Stomach (tissue), 8 donors: ENCODE measurements at regions not wholly inside any gene's neighbourhood (a gene's known extent, or its start where the extent isn't known, plus 50 kb on each side); places are given as distances from the start of the nearest gene placed in this dataset.
"Not testable (repeated sequence)": the region's sequence is repeated elsewhere in the genome, so short reads cannot be mapped to it uniquely, and the experiment has no call there.

Experiments
- DNase-seq, 2 donors: peaks; one replicate each; pipeline versions ENCODE4 v3.0.0 to v3.0.0-alpha.2; 2013 to 2019
- H3K27ac ChIP-seq, 5 donors: fragments of 200-600 bp in 4 of 5; sonication (generic) in 4 of 5; one replicate each; pipeline ENCODE4 v1.5.1; 2013 to 2019; ENCODE audit warnings: mild to moderate bottlenecking in 1 of 5, moderate library complexity in 1 of 5
- H3K27me3 ChIP-seq, 3 donors: fragments of 200-600 bp; sonication (generic); one replicate each; pipeline ENCODE4 v1.5.1; 2017 to 2019; ENCODE audit warnings: mixed run types in 1 of 3
- H3K36me3 ChIP-seq, 4 donors: fragments of 200-600 bp; sonication (generic); 1 replicate in 3 of 4; 2 replicates in 1 of 4; pipeline ENCODE4 v1.5.1; 2016 to 2019
- H3K4me1 ChIP-seq, 4 donors: fragments of 200-600 bp; sonication (generic); one replicate each; pipeline ENCODE4 v1.5.1; 2016 to 2019
- H3K4me3 ChIP-seq, 4 donors: fragments of 200-600 bp; sonication (generic) in 3 of 4; one replicate each; pipeline ENCODE4 v1.5.1; 2016 to 2019; ENCODE audit warnings: mild to moderate bottlenecking in 1 of 4
- H3K9me3 ChIP-seq, 4 donors: fragments of 200-600 bp; sonication (generic); one replicate each; pipeline ENCODE4 v1.5.1; 2016 to 2019
- EP300 ChIP-seq: sonication (generic); formaldehyde crosslinking; IDR thresholded peaks from one replicate; pipeline ENCODE4 v1.6.1; 2017; ENCODE audit warnings: antibody characterized with exemption
- POLR2A ChIP-seq, 4 donors: fragments of 450-650 bp; IDR thresholded peaks; one replicate each; pipeline ENCODE4 v1.6.1; 2016; ENCODE audit warnings: antibody characterized with exemption in 4 of 4, control low read depth in 2 of 4, mild to moderate bottlenecking in 1 of 4, moderate library complexity in 1 of 4
- POLR2AphosphoS5 ChIP-seq, 3 donors: sonication (generic); formaldehyde crosslinking; IDR thresholded peaks; one replicate each; pipeline ENCODE4 v1.6.1; 2016; ENCODE audit warnings: antibody characterized with exemption in 3 of 3
- WGBS, 5 donors: extraction: QIAGEN DNeasy Blood & Tissue Kit in 3 of 5; methylation state at CpG; one replicate each; pipeline versions ENCODE4 v1.1.5 to v1.1.7; 2013 to 2018; 5-methylcytosine and 5-hydroxymethylcytosine counted together
- intact Hi-C: fragments of 100-400 bp; cut with DNase I; formaldehyde crosslinking; loops from one replicate; pipeline ENCODE4 v1.15.1; 2023; ENCODE audit warnings: low total_unique reads
- TF ChIP-seq, protein P1 (sequence below), 7 experiments: fragments of 450-650 bp in 4 of 7; fragments of 200-600 bp in 3 of 7; sonication (generic) in 3 of 7; IDR thresholded peaks; one replicate each; pipeline ENCODE4 v1.5.1; 2016 to 2019; ENCODE audit warnings: antibody characterized with exemption in 7 of 7, control low read depth in 2 of 7, mild to moderate bottlenecking in 1 of 7
- donor health status: healthy with polysubstance abuse.
- donor health status: Bipolar disorder and iron deficiency.
- donor health status: healthy.

- intact Hi-C loops = no loop called here
- Histone ChIP-seq H3K4me1 (no peaks in the 10 kb centered on the region), H3K27me3 (no peaks in the 10 kb centered on the region), H3K4me3 (no peak overlapping the region), H3K27ac (no peak overlapping the region), H3K36me3 (no peaks in the 10 kb centered on the region), H3K9me3 (no peaks in the 10 kb centered on the region)
- TF ChIP-seq POLR2AphosphoS5 (IDR thresholded peaks at IDR 0.05) = no peak
- TF ChIP-seq, protein P1, sequence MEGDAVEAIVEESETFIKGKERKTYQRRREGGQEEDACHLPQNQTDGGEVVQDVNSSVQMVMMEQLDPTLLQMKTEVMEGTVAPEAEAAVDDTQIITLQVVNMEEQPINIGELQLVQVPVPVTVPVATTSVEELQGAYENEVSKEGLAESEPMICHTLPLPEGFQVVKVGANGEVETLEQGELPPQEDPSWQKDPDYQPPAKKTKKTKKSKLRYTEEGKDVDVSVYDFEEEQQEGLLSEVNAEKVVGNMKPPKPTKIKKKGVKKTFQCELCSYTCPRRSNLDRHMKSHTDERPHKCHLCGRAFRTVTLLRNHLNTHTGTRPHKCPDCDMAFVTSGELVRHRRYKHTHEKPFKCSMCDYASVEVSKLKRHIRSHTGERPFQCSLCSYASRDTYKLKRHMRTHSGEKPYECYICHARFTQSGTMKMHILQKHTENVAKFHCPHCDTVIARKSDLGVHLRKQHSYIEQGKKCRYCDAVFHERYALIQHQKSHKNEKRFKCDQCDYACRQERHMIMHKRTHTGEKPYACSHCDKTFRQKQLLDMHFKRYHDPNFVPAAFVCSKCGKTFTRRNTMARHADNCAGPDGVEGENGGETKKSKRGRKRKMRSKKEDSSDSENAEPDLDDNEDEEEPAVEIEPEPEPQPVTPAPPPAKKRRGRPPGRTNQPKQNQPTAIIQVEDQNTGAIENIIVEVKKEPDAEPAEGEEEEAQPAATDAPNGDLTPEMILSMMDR (IDR thresholded peaks at IDR 0.05) = no peak
- no peak for TF ChIP-seq EP300
- TF ChIP-seq POLR2A (IDR thresholded peaks at IDR 0.05) = no peak
- WGBS, 5 donors = 78 to 88% (median 87%) methylated on average over 5 of the region's 5 CpGs
- no peak for DNase-seq
These were observed 143.1 kb downstream of the NR2F2 start for GRCh38 chr15:96473556-96473955.

GRCh38 chr15:96474231-96474664 is 143.7 kb downstream of the NR2F2 start:
- H3K36me3 ChIP-seq = no peaks in the 10 kb centered on the region
- intact Hi-C loops = no loop called here
- no peak overlapping the region for H3K27ac ChIP-seq
- 67 to 95% (median 88%) methylated on average over 5 of the region's 5 CpGs for WGBS, 5 donors
- H3K9me3 ChIP-seq = no peaks in the 10 kb centered on the region
- H3K27me3 ChIP-seq = no peaks in the 10 kb centered on the region
- no peaks in the 10 kb centered on the region for H3K4me1 ChIP-seq
- no peak overlapping the region for H3K4me3 ChIP-seq
- no peak for TF ChIP-seq EP300
- DNase-seq = no peak

DNA sequence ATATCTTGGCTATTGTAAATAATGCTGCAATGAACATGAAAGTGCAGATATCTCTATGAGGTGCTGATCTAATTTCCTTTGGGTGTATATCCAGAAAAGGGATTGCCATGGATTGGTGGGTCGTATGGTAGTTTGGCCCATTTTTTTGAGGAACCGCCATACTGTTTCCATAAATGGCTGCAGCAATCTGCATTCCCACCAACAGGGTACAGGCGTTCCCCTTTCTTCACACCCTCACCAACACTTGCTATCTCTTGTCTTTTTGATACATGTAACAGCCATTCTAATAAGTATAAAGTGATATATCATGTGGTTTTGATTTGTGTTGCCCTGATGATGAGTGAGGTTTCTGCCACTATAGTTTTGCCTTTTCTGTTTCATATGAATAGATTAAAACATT is 146.7 kb downstream of the NR2F2 start:
- intact Hi-C loops = no loop called here
- TF ChIP-seq EP300 (no peak), POLR2AphosphoS5 (IDR thresholded peaks at IDR 0.05) (no peak), POLR2A (IDR thresholded peaks at IDR 0.05) (no peak)
- TF ChIP-seq, protein P1 (IDR thresholded peaks at IDR 0.05) = no peak
- 85 to 97% (median 92%) methylated on average over 3 of the region's 3 CpGs for WGBS, 5 donors

DNA sequence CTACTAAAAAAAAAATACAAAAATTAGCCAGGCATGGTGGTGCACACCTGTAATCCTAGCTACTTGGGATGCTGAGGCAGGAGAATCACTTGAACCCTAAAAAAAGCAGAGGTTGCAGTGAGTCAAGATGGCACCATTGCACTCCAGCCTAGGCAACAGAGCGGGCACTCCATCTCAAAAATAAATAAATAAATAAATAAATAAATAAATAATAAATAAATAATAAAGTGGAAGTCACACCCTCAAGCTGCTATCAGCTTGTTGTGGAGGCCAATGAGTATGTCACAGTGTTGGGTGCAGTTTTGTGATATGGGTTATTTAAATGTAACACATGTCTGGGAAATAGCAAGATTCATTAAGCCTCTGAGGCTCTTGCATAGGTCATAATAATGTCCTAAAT is 153.9 kb downstream of the NR2F2 start:
- H3K27ac ChIP-seq, intact Hi-C loops, H3K9me3 ChIP-seq, DNase-seq, H3K27me3 ChIP-seq, H3K4me3 ChIP-seq, H3K4me1 ChIP-seq, H3K36me3 ChIP-seq: not testable (repeated sequence)
- WGBS, 5 donors = 84 to 96% (median 92%) methylated on average over 1 of the region's 1 CpG

More for the DNA sequence above, 146.7 kb downstream of the NR2F2 start:
- Histone ChIP-seq H3K4me3 (no peak overlapping the region), H3K4me1 (no peaks in the 10 kb centered on the region), H3K9me3 (no peaks in the 10 kb centered on the region), H3K36me3 (no peaks in the 10 kb centered on the region), H3K27ac (no peak overlapping the region), H3K27me3 (no peaks in the 10 kb centered on the region)
- DNase-seq = no peak

DNA sequence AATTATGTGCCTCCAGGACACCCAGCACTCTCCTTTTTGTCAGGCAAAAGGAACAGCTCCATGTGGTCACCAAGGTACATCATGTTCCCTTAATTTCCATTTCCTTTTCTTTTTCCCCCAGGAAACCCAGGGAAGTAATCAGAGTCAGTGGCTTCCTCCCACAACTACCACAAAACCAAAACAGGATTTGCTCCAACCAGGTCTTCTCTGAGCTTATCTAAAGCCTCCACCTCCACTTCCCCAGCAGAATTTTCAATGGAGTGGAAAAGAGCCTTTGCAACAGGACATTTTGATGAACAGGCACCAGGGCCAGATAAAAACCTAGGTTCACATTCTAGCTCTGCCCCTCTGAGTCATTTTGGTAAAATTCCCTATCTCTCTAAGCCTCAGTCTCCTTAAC is 154.3 kb downstream of the NR2F2 start:
- DNase-seq = no peak

More for the DNA sequence above, 154.3 kb downstream of the NR2F2 start:
- Histone ChIP-seq H3K27ac (no peak overlapping the region), H3K4me3 (no peak overlapping the region), H3K4me1 (no peaks in the 10 kb centered on the region), H3K9me3 (no peaks in the 10 kb centered on the region), H3K27me3 (no peaks in the 10 kb centered on the region), H3K36me3 (no peaks in the 10 kb centered on the region)
- TF ChIP-seq, protein P1 (IDR thresholded peaks at IDR 0.05) = no peak
- no peak for TF ChIP-seq POLR2AphosphoS5 (IDR thresholded peaks at IDR 0.05)
- no peak for TF ChIP-seq POLR2A (IDR thresholded peaks at IDR 0.05)
- TF ChIP-seq EP300 = no peak
- intact Hi-C loops = no loop called here
